Mesenchymal stem cell (in vitro differentiated cells and primary cell): ENCODE measurements at regions not wholly inside any gene's neighbourhood (a gene's known extent, or its start where the extent isn't known, plus 50 kb on each side); places are given as distances from the start of the nearest gene placed in this dataset.

Experiments used
- DNase-seq: peaks from one replicate; pipeline ENCODE4 v3.0.0-alpha.2; 2013
- H2AFZ ChIP-seq: one replicate; pipeline ENCODE4 v1.6.1; 2013; ENCODE audit warnings: low read depth, mild to moderate bottlenecking, control low read depth, inconsistent platforms, low read length, moderate library complexity
- H2AK5ac ChIP-seq: 2 replicates; pipeline ENCODE4 v1.6.1; 2013; ENCODE audit warnings: low read length, moderate library complexity, mild to moderate bottlenecking, inconsistent platforms; ENCODE audit not compliant: severe bottlenecking
- H2BK120ac ChIP-seq: one replicate; pipeline ENCODE4 v1.6.1; 2013; ENCODE audit warnings: low read depth, mild to moderate bottlenecking, inconsistent platforms, low read length, moderate library complexity
- H2BK12ac ChIP-seq, 2 experiments: one replicate each; pipeline ENCODE4 v1.6.1; 2013; ENCODE audit warnings: inconsistent platforms in 2 of 2, low read length in 2 of 2, mild to moderate bottlenecking in 2 of 2, moderate library complexity in 2 of 2, control low read depth in 1 of 2
- H2BK15ac ChIP-seq: one replicate; pipeline ENCODE4 v1.6.1; 2013; ENCODE audit warnings: mild to moderate bottlenecking, low read depth, inconsistent platforms; ENCODE audit not compliant: poor library complexity, severe bottlenecking
- H2BK5ac ChIP-seq: 2 replicates; pipeline ENCODE4 v1.6.1; 2013; ENCODE audit warnings: low read depth, mild to moderate bottlenecking, low read length, control low read depth, inconsistent platforms; ENCODE audit not compliant: poor library complexity, severe bottlenecking
- H3K14ac ChIP-seq, 2 experiments: one replicate each; pipeline ENCODE4 v1.6.1; 2013; ENCODE audit warnings: inconsistent platforms in 2 of 2, low read length in 2 of 2, control low read depth in 1 of 2, mild to moderate bottlenecking in 1 of 2, moderate library complexity in 1 of 2
- H3K18ac ChIP-seq, 2 experiments: one replicate each; pipeline ENCODE4 v1.6.1; 2013; ENCODE audit warnings: inconsistent platforms in 2 of 2, low read length in 2 of 2, control low read depth in 1 of 2, low read depth in 1 of 2, mild to moderate bottlenecking in 1 of 2
- H3K23ac ChIP-seq, 2 experiments: one replicate each; pipeline ENCODE4 v1.6.1; 2013; ENCODE audit warnings: inconsistent platforms in 2 of 2, low read length in 2 of 2, mild to moderate bottlenecking in 2 of 2, moderate library complexity in 2 of 2, control low read depth in 1 of 2
- H3K27ac ChIP-seq: 2 replicates; pipeline ENCODE4 v1.5.1; 2013; ENCODE audit warnings: mild to moderate bottlenecking, moderate library complexity, low read length, control low read depth, inconsistent platforms; ENCODE audit not compliant: poor library complexity, severe bottlenecking
- H3K27me3 ChIP-seq, 2 experiments: 2 replicates each; pipeline versions ENCODE4 v1.6.1 to v1.7.0; 2013; ENCODE audit warnings: low read length in 2 of 2, mild to moderate bottlenecking in 2 of 2, moderate library complexity in 2 of 2, control low read depth in 1 of 2, inconsistent platforms in 1 of 2; ENCODE audit not compliant: control insufficient read depth in 1 of 2, insufficient read depth in 1 of 2
- H3K36me3 ChIP-seq, 2 experiments: 2 replicates each; pipeline versions ENCODE4 v1.6.1 to v1.7.0; 2013; ENCODE audit warnings: low read length in 2 of 2, control low read depth in 1 of 2, inconsistent platforms in 1 of 2, low read depth in 1 of 2, mild to moderate bottlenecking in 1 of 2; ENCODE audit not compliant: insufficient read depth in 2 of 2, control insufficient read depth in 1 of 2
- H3K4ac ChIP-seq, 2 experiments: one replicate each; pipeline ENCODE4 v1.6.1; 2013; ENCODE audit warnings: inconsistent platforms in 2 of 2, low read length in 2 of 2, mild to moderate bottlenecking in 2 of 2, moderate library complexity in 2 of 2, control low read depth in 1 of 2, low read depth in 1 of 2
- H3K4me1 ChIP-seq: 2 replicates; pipeline ENCODE4 v1.6.1; 2013; ENCODE audit warnings: low read depth, low read length, control low read depth; ENCODE audit not compliant: control insufficient read depth, insufficient read depth
- H3K4me2 ChIP-seq: 2 replicates; pipeline ENCODE4 v1.6.1; 2013; ENCODE audit warnings: low read length, mild to moderate bottlenecking, inconsistent platforms; ENCODE audit not compliant: poor library complexity, severe bottlenecking
- H3K4me3 ChIP-seq, 2 experiments: 2 replicates each; pipeline versions ENCODE4 v1.5.1 to v1.7.0; 2013; ENCODE audit warnings: low read length in 2 of 2, mild to moderate bottlenecking in 2 of 2, control low read depth in 1 of 2, low read depth in 1 of 2; ENCODE audit not compliant: insufficient read depth in 1 of 2
- H3K79me1 ChIP-seq: replicated peaks from 2 replicates; pipeline ENCODE4 v1.6.1; 2013; ENCODE audit warnings: mild to moderate bottlenecking, control low read depth, low read length, inconsistent platforms; ENCODE audit not compliant: poor library complexity, severe bottlenecking
- H3K9ac ChIP-seq: 2 replicates; pipeline ENCODE4 v1.7.0; 2013; ENCODE audit warnings: mild to moderate bottlenecking, low read length, moderate library complexity
- H3K9me3 ChIP-seq: 2 replicates; pipeline ENCODE4 v1.7.0; 2013; ENCODE audit warnings: mild to moderate bottlenecking, low read length; ENCODE audit not compliant: control insufficient read depth
- H4K8ac ChIP-seq: one replicate; pipeline ENCODE4 v1.6.1; 2013; ENCODE audit warnings: inconsistent platforms, mild to moderate bottlenecking, low read length, moderate library complexity
- H4K91ac ChIP-seq: one replicate; pipeline ENCODE4 v1.6.1; 2013; ENCODE audit warnings: mild to moderate bottlenecking, low read length, inconsistent platforms
- WGBS: methylation state at CpG from one replicate; pipeline ENCODE4 v1.1.7; 2013; ENCODE audit warnings: mixed read lengths; 5-methylcytosine and 5-hydroxymethylcytosine counted together

DNA sequence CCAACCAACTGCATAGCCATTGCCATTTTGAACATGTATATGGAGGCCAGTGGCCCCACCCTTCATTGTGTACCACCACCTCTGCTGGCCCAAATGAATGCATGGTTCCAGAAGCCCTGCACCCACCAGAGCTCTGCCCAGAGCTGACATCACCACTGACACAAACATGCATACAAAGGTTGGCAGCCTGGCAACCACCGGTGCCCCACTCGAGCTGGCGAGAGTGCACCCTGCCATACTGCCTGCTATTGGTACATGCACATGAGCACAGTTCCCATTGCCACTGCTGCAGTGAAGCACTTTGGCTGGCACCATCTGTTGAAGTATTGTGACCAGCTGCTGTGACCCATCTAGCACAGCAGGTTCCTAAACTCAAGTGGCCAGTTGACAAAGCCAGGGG, 1564.9 kb downstream of the OLFM4 start:
- H4K91ac ChIP-seq = no peak overlapping the region
- H3K4ac ChIP-seq = no peak overlapping the region
- no peak overlapping the region for H2BK5ac ChIP-seq
- H3K36me3 ChIP-seq = peaks cover 0 to 7% of the 10 kb centered on the region in 2 experiments
- no peak overlapping the region for H2BK120ac ChIP-seq
- no peak overlapping the region for H2AFZ ChIP-seq
- H3K14ac ChIP-seq = no peak overlapping the region
- 91% methylated on average over 3 of the region's 3 CpGs for WGBS
- H3K4me2 ChIP-seq = no peak overlapping the region
- DNase-seq = no peak
- no peaks in the 10 kb centered on the region for H3K4me1 ChIP-seq
- H2AK5ac ChIP-seq = no peak overlapping the region
- H3K4me3 ChIP-seq = no peak overlapping the region
- H2BK15ac ChIP-seq = no peak overlapping the region
- H3K27me3 ChIP-seq = no peaks in the 10 kb centered on the region
- no peak overlapping the region for H3K27ac ChIP-seq
- H3K79me1 ChIP-seq = no peaks in the 10 kb centered on the region
- no peak overlapping the region for H3K18ac ChIP-seq
- no peak overlapping the region for H3K23ac ChIP-seq
- H2BK12ac ChIP-seq = no peak overlapping the region
- no peak overlapping the region for H4K8ac ChIP-seq
- H3K9ac ChIP-seq = no peak overlapping the region
- H3K9me3 ChIP-seq = peaks cover 8% of the 10 kb centered on the region

DNA sequence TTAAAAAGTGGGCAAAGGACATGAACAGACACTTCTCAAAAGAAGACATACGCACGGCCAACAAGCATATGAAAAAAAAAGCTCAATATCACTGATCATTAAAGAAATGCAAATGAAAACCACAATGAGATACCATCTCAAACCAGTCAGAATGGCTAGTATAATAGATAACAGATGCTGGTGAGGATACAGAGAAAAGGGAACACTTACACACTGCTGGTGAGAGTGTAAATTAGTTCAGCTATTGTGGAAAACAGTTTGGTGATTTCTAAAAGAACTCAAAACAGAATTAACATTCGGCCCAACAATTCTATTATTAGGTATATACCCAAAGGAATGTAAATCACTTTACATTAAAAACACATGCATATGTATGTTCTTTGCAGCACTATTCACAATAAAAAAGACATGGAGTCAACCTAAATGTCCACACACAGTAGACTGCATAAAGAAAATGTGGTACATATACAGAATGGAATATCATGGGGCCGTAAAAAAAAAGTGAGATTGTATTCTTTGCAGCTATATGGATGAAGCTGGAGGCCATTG, 1569.0 kb downstream of the OLFM4 start:
- no peak for DNase-seq
- no peak overlapping the region for H3K4ac ChIP-seq
- H4K8ac ChIP-seq = no peak overlapping the region
- no peak overlapping the region for H3K23ac ChIP-seq
- no peak overlapping the region for H3K9ac ChIP-seq
- peaks cover 0 to 7% of the 10 kb centered on the region in 2 experiments for H3K36me3 ChIP-seq
- no peak overlapping the region for H2BK12ac ChIP-seq
- H2AK5ac ChIP-seq = no peak overlapping the region
- no peak overlapping the region for H2AFZ ChIP-seq
- H3K14ac ChIP-seq = no peak overlapping the region
- no peak overlapping the region for H4K91ac ChIP-seq
- H3K27me3 ChIP-seq = no peaks in the 10 kb centered on the region
- H3K9me3 ChIP-seq = peaks cover 18% of the 10 kb centered on the region
- 90% methylated on average over 2 of the region's 4 CpGs for WGBS
- no peak overlapping the region for H3K4me3 ChIP-seq
- H3K4me2 ChIP-seq = no peak overlapping the region
- no peaks in the 10 kb centered on the region for H3K4me1 ChIP-seq
- no peak overlapping the region for H2BK5ac ChIP-seq
- H3K27ac ChIP-seq = no peak overlapping the region
- no peak overlapping the region for H3K18ac ChIP-seq
- no peaks in the 10 kb centered on the region for H3K79me1 ChIP-seq
- no peak overlapping the region for H2BK15ac ChIP-seq
- no peak overlapping the region for H2BK120ac ChIP-seq

DNA sequence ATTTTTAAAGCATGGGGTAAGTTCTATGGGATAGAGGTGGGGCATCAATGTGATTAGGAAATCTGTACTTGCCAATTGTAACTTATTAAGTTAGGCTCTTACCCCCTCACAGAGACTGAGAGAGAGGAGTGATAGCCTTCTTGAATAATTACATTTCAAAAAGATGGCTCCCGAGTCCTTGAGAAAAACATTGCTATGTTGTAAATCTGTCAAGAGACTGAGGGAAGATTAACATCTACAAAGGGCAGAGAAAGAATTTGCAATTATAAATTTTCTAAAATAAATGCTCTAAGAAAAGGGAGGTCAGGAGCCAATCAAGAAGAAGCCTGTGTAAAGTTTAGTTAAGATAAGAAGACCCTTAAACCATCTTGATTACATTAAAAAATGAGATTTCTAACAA, 1570.8 kb downstream of the OLFM4 start:
- no peak overlapping the region for H3K4me3 ChIP-seq
- no peak overlapping the region for H3K27ac ChIP-seq
- H3K79me1 ChIP-seq = no peaks in the 10 kb centered on the region
- H3K18ac ChIP-seq = no peak overlapping the region
- H3K36me3 ChIP-seq = no peaks in the 10 kb centered on the region
- H2BK15ac ChIP-seq = no peak overlapping the region
- H2AFZ ChIP-seq = no peak overlapping the region
- no peak overlapping the region for H4K91ac ChIP-seq
- no peak overlapping the region for H4K8ac ChIP-seq
- no peak overlapping the region for H3K9ac ChIP-seq
- H3K14ac ChIP-seq = no peak overlapping the region
- H3K23ac ChIP-seq = no peak overlapping the region
- no peaks in the 10 kb centered on the region for H3K4me1 ChIP-seq
- H3K27me3 ChIP-seq = no peaks in the 10 kb centered on the region
- DNase-seq = no peak
- H3K9me3 ChIP-seq = peaks cover 20% of the 10 kb centered on the region
- H3K4ac ChIP-seq = no peak overlapping the region
- H2AK5ac ChIP-seq = no peak overlapping the region
- no CpG with 5 or more reads among the region's 1 CpG for WGBS
- H2BK120ac ChIP-seq = no peak overlapping the region
- H2BK5ac ChIP-seq = no peak overlapping the region
- H3K4me2 ChIP-seq = no peak overlapping the region
- no peak overlapping the region for H2BK12ac ChIP-seq

DNA sequence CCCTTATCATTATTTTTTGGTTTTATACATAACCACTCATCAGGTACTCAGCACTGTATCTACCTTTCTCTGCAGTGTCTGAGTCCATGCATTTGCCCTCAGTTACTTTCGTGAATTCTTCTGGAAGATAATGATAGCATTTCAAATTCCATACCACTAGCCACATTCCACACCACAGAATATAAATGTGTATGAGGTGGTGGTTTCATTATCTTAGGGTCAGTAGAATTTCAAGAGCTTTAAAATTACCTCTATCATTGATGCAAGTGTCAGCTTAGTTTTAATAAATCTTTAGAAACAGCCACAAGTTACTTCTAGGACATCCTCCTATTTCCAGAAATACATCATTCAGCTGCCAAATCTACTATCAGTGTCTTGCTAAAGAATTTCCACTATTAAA, 1578.3 kb downstream of the OLFM4 start:
- no peak overlapping the region for H2BK15ac ChIP-seq
- no peak overlapping the region for H2AK5ac ChIP-seq

More for the DNA sequence above, 1578.3 kb downstream of the OLFM4 start:
- no peak for DNase-seq
- no peak overlapping the region for H4K91ac ChIP-seq
- no peak overlapping the region for H3K4me2 ChIP-seq
- no peak overlapping the region for H2BK5ac ChIP-seq
- no peak overlapping the region for H3K9ac ChIP-seq
- H3K4ac ChIP-seq = no peak overlapping the region
- no peak overlapping the region for H2BK120ac ChIP-seq
- H2AFZ ChIP-seq = no peak overlapping the region
- no peak overlapping the region for H3K18ac ChIP-seq
- no peaks in the 10 kb centered on the region for H3K4me1 ChIP-seq
- no peaks in the 10 kb centered on the region for H3K36me3 ChIP-seq
- no peak overlapping the region for H3K23ac ChIP-seq
- H3K9me3 ChIP-seq = peaks cover 14% of the 10 kb centered on the region
- H2BK12ac ChIP-seq = no peak overlapping the region
- no peaks in the 10 kb centered on the region for H3K79me1 ChIP-seq
- no peak overlapping the region for H3K27ac ChIP-seq
- WGBS = 100% methylated on average over 1 of the region's 1 CpG
- H3K14ac ChIP-seq = no peak overlapping the region
- H3K27me3 ChIP-seq = no peaks in the 10 kb centered on the region
- H4K8ac ChIP-seq = no peak overlapping the region
- no peak overlapping the region for H3K4me3 ChIP-seq
